LNCaP clone FGC (cell line): ENCODE measurements at regions not wholly inside any gene's neighbourhood (a gene's known extent, or its start where the extent isn't known, plus 50 kb on each side); places are given as distances from the start of the nearest gene placed in this dataset.

Experiments
- DNase-seq: peaks from one replicate; pipeline ENCODE4 v3.0.0-alpha.2; 2011; ENCODE audit warnings: low read depth
- H3K4me3 ChIP-seq: 2 replicates; pipeline ENCODE4 v1.5.1; 2011; ENCODE audit warnings: mild to moderate bottlenecking, low read depth, low read length, control low read depth
- CTCF ChIP-seq: IDR thresholded peaks from 2 replicates; pipeline ENCODE4 v1.5.1; 2012; ENCODE audit warnings: mild to moderate bottlenecking; ENCODE audit not compliant: control insufficient read depth, insufficient read depth; ENCODE audit errors: extremely low read depth

- DNase-seq: no peak
Measured at GRCh38 chr17:34832376-34832775, 128.9 kb downstream of the CCT6B start.

GRCh38 chr17:34827008-34827407, 134.3 kb downstream of the CCT6B start:
- no peak for TF ChIP-seq CTCF
- no peak overlapping the region for H3K4me3 ChIP-seq
- DNase-seq: peak; percentile 50

More at GRCh38 chr17:34832376-34832775, 128.9 kb downstream of the CCT6B start:
- TF ChIP-seq CTCF: no peak
- no peak overlapping the region for H3K4me3 ChIP-seq

GRCh38 chr17:34826332-34826731, 134.9 kb downstream of the CCT6B start:
- no peak for TF ChIP-seq CTCF
- no peak for DNase-seq

GRCh38 chr17:34825884-34826283, 135.4 kb downstream of the CCT6B start:
- TF ChIP-seq CTCF: no peak
- no peak overlapping the region for H3K4me3 ChIP-seq
- no peak for DNase-seq

More at GRCh38 chr17:34826332-34826731, 134.9 kb downstream of the CCT6B start:
- no peak overlapping the region for H3K4me3 ChIP-seq

GRCh38 chr17:34825102-34825501, 136.2 kb downstream of the CCT6B start:
- no peak overlapping the region for H3K4me3 ChIP-seq

GRCh38 chr17:34823023-34823422, 138.2 kb downstream of the CCT6B start:
- TF ChIP-seq CTCF: no peak
- DNase-seq: no peak
- H3K4me3 ChIP-seq: no peak overlapping the region

More at GRCh38 chr17:34825102-34825501, 136.2 kb downstream of the CCT6B start:
- DNase-seq: no peak
- no peak for TF ChIP-seq CTCF

GRCh38 chr17:34822007-34822739, 139.1 kb downstream of the CCT6B start:
- no peak for TF ChIP-seq CTCF
- H3K4me3 ChIP-seq: no peak overlapping the region
- DNase-seq: no peak
